ENCODE measurements at regions not wholly inside any gene's neighbourhood (a gene's known extent, or its start where the extent isn't known, plus 50 kb on each side); places are given as distances from the start of the nearest gene placed in this dataset.
A peak's percentile ranks its signal among the peaks of the same experiment; 100 is the strongest.
"Not testable (repeated sequence)": the region's sequence is repeated elsewhere in the genome, so short reads cannot be mapped to it uniquely, and the experiment has no call there.

- Histone ChIP-seq H3K4me3 (ENCODE audit: low read depth, low read length) (no peak overlapping the region), H3K27me3 (ENCODE audit: control insufficient read depth, insufficient read depth, low read length) (no peaks in the 10 kb centered on the region), H3K9me3 (ENCODE audit: control insufficient read depth, insufficient read depth, low read length) (no peaks in the 10 kb centered on the region), H3K27ac (ENCODE audit: low read depth, low read length) (no peak overlapping the region), H3K9ac (ENCODE audit: low read depth, low read length) (no peak overlapping the region), H3K36me3 (ENCODE audit: control insufficient read depth, insufficient read depth, low read length) (no peaks in the 10 kb centered on the region), H3K4me1 (ENCODE audit: control insufficient read depth, insufficient read depth, low read length) (no peaks in the 10 kb centered on the region)
Observed at GRCh38 chr1:100811808-100812207, 82.8 kb downstream of the EXTL2 start.

DNA sequence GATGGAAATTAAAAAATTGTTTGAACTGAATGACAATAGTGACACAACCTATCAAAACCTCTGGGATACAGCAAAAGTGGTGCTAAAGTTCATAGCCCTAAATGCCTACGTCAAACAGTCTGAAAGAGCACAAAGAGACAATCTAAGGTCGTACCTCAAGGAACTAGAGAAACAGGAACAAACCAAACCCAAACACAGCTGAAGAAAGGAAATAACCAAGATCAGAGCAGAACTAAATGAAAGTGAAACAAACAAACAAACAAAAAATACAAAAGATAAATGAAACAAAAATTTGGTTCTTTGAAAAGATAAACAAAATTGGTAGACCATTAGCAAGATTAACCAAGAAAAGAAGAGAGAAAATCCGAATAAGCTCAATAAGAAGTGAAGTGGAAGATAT, 79.7 kb downstream of the EXTL2 start:
- H3K27ac ChIP-seq (ENCODE audit: low read depth, low read length); H3K9me3 ChIP-seq (ENCODE audit: control insufficient read depth, insufficient read depth, low read length); H3K4me1 ChIP-seq (ENCODE audit: control insufficient read depth, insufficient read depth, low read length); H3K4me3 ChIP-seq (ENCODE audit: low read depth, low read length); H3K27me3 ChIP-seq (ENCODE audit: control insufficient read depth, insufficient read depth, low read length); H3K9ac ChIP-seq (ENCODE audit: low read depth, low read length); H3K36me3 ChIP-seq (ENCODE audit: control insufficient read depth, insufficient read depth, low read length): not testable (repeated sequence)

DNA sequence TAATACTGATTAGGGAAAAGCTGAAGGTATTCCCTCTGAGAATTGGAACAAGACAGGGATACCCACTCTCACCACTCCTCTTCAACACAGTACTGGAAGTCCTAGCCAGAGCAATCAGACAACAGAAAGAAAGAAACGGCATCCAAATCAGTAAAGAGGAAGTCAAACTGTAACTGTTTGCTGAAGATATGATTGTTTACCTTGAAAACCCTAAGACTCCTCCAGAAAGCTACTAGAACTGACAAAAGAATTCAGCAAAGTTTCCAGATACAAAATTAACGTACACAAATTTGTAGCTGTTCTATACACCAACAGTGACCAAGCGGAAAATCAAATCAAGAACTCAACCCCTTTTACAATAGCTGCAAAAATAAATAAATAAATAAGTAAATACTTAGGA, 78.6 kb downstream of the EXTL2 start:
- H3K27ac ChIP-seq (ENCODE audit: low read depth, low read length) = no peak overlapping the region
- no peaks in the 10 kb centered on the region for H3K27me3 ChIP-seq (ENCODE audit: control insufficient read depth, insufficient read depth, low read length)
- H3K36me3 ChIP-seq (ENCODE audit: control insufficient read depth, insufficient read depth, low read length) = no peaks in the 10 kb centered on the region
- no peak overlapping the region for H3K9ac ChIP-seq (ENCODE audit: low read depth, low read length)
- no peak overlapping the region for H3K4me3 ChIP-seq (ENCODE audit: low read depth, low read length)
- peaks cover 4% of the 10 kb centered on the region; the same call in 1 of the 2 replicates for H3K4me1 ChIP-seq (ENCODE audit: control insufficient read depth, insufficient read depth, low read length)
- H3K9me3 ChIP-seq (ENCODE audit: control insufficient read depth, insufficient read depth, low read length) = no peaks in the 10 kb centered on the region

DNA sequence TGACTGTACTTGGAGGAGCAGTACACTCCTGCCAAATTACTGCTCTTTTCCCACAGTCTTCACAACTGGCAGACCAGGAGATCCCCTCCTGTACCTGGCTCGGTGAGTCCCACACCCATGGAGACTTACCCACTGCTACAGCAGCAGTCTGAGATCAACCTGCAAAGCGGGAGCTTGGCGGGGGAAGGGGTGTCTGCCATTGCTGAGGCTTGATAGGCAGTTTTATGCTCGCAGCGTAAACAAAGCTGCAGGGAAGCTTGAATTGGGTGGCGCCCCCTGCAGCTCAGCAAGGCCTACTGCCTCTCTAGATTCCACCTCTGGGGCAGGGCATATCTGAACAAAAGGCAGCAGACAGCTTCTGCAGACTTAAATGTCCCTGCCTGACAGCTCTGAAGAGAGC, 74.4 kb downstream of the EXTL2 start:
- not testable (repeated sequence) for H3K9ac ChIP-seq (ENCODE audit: low read depth, low read length); H3K36me3 ChIP-seq (ENCODE audit: control insufficient read depth, insufficient read depth, low read length); H3K9me3 ChIP-seq (ENCODE audit: control insufficient read depth, insufficient read depth, low read length); H3K27me3 ChIP-seq (ENCODE audit: control insufficient read depth, insufficient read depth, low read length); H3K4me1 ChIP-seq (ENCODE audit: control insufficient read depth, insufficient read depth, low read length); H3K27ac ChIP-seq (ENCODE audit: low read depth, low read length)
- H3K4me3 ChIP-seq (ENCODE audit: low read depth, low read length) = peak overlapping the region; percentile 44; the same call in 1 of the 2 replicates

DNA sequence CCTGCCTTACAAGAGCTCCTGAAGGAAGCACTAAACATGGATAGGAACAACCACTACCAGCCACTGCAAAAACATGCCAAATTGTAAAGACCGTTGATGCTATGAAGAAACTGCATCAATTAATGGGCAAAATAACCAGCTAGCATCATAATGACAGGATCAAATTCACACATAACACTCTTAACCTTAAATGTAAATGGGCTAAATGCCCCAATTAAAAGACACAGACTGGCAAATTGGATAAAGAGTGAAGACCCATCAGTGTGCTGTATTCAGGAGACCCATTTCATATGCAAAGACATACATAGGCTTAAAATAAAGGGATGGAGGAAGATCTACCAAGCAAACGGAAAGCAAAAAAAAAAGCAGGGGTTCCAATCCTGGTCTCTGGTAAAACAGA, 72.7 kb downstream of the EXTL2 start:
- H3K36me3 ChIP-seq (ENCODE audit: control insufficient read depth, insufficient read depth, low read length); H3K27me3 ChIP-seq (ENCODE audit: control insufficient read depth, insufficient read depth, low read length); H3K9ac ChIP-seq (ENCODE audit: low read depth, low read length); H3K4me3 ChIP-seq (ENCODE audit: low read depth, low read length); H3K9me3 ChIP-seq (ENCODE audit: control insufficient read depth, insufficient read depth, low read length); H3K4me1 ChIP-seq (ENCODE audit: control insufficient read depth, insufficient read depth, low read length); H3K27ac ChIP-seq (ENCODE audit: low read depth, low read length): not testable (repeated sequence)

Measured in HUES48 (cell line).